Fibroblast of lung (primary cell): ENCODE measurements at regions not wholly inside any gene's neighbourhood (a gene's known extent, or its start where the extent isn't known, plus 50 kb on each side); places are given as distances from the start of the nearest gene placed in this dataset.

Experiments used
- DNase-seq, 2 donors: peaks; one replicate each; pipeline versions ENCODE4 v3.0.0 to v3.0.0-alpha.2; 2010; ENCODE audit warnings: low read depth in 2 of 2
- H2AFZ ChIP-seq: 2 replicates; pipeline ENCODE4 v1.5.1; 2012; ENCODE audit warnings: low read length, control low read depth, inconsistent platforms
- H3K27ac ChIP-seq: 2 replicates; pipeline ENCODE4 v1.5.1; 2011; ENCODE audit warnings: low read length, control low read depth; ENCODE audit not compliant: insufficient read depth
- H3K27me3 ChIP-seq: 2 replicates; pipeline ENCODE4 v1.5.1; 2011; ENCODE audit warnings: mild to moderate bottlenecking, low read length; ENCODE audit not compliant: control insufficient read depth, insufficient read depth
- H3K36me3 ChIP-seq: 2 replicates; pipeline ENCODE4 v1.5.1; 2011; ENCODE audit warnings: low read length; ENCODE audit not compliant: control insufficient read depth, insufficient read depth
- H3K4me1 ChIP-seq: 2 replicates; pipeline ENCODE4 v1.5.1; 2011; ENCODE audit warnings: low read length; ENCODE audit not compliant: control insufficient read depth, insufficient read depth; ENCODE audit errors: extremely low read depth
- H3K4me2 ChIP-seq: 2 replicates; pipeline ENCODE4 v1.5.1; 2011; ENCODE audit warnings: low read length, control low read depth; ENCODE audit not compliant: insufficient read depth; ENCODE audit errors: extremely low read depth
- H3K4me3 ChIP-seq, 4 experiments: fragments of 200-600 bp in 1 of 4; sonication (generic) in 1 of 4; replicated peaks in 1 of 4; 2 replicates each; pipeline ENCODE4 v1.5.1; 2011 to 2016; ENCODE audit warnings: low read length in 4 of 4, low read depth in 3 of 4, mild to moderate bottlenecking in 3 of 4, control low read depth in 2 of 4, inconsistent platforms in 1 of 4, mixed read lengths in 1 of 4; ENCODE audit not compliant: insufficient read depth in 1 of 4; ENCODE audit errors: control extremely low read depth in 1 of 4
- H3K79me2 ChIP-seq: 2 replicates; pipeline ENCODE4 v1.5.1; 2012; ENCODE audit warnings: mild to moderate bottlenecking, low read length, inconsistent platforms; ENCODE audit not compliant: control insufficient read depth, insufficient read depth
- H3K9ac ChIP-seq: 2 replicates; pipeline ENCODE4 v1.5.1; 2011; ENCODE audit warnings: mild to moderate bottlenecking, low read length, control low read depth; ENCODE audit not compliant: insufficient read depth
- H3K9me3 ChIP-seq: 2 replicates; pipeline ENCODE4 v1.5.1; 2012; ENCODE audit warnings: low read depth, low read length; ENCODE audit not compliant: control insufficient read depth, insufficient read depth
- H4K20me1 ChIP-seq: 2 replicates; pipeline ENCODE4 v1.5.1; 2011; ENCODE audit warnings: low read length; ENCODE audit not compliant: control insufficient read depth, insufficient read depth; ENCODE audit errors: extremely low read depth
- CTCF ChIP-seq, 2 donors: IDR thresholded peaks in 1 of 2; conservative IDR thresholded peaks in 1 of 2; 1 replicate in 1 of 2; 2 replicates in 1 of 2; pipeline ENCODE4 v1.5.1; 2011 to 2012; ENCODE audit warnings: low read length in 2 of 2, control low read depth in 1 of 2, inconsistent platforms in 1 of 2, low read depth in 1 of 2, mild to moderate bottlenecking in 1 of 2
- EZH2 ChIP-seq: IDR thresholded peaks from 2 replicates; pipeline ENCODE4 v1.5.1; 2012; ENCODE audit warnings: low read length, control low read depth, mild to moderate bottlenecking; ENCODE audit errors: missing control alignments

- Histone ChIP-seq H4K20me1 (no peaks in the 10 kb centered on the region), H3K4me2 (no peak overlapping the region), H3K9ac (no peak overlapping the region), H2AFZ (no peak overlapping the region), H3K27ac (no peak overlapping the region), H3K27me3 (no peaks in the 10 kb centered on the region), H3K9me3 (no peaks in the 10 kb centered on the region), H3K4me1 (no peaks in the 10 kb centered on the region), H3K36me3 (no peaks in the 10 kb centered on the region), H3K4me3 (no peak overlapping the region), H3K79me2 (no peaks in the 10 kb centered on the region)
- no peak for DNase-seq
- TF ChIP-seq CTCF (conservative IDR thresholded peaks at IDR 0.05 in 1 of 2, IDR thresholded peaks at IDR 0.05 in 1 of 2; ENCODE audit: low read depth in 1 of 2, low read length in 2 of 2), result no peak
- TF ChIP-seq EZH2, result no peak
These were observed 537.4 kb upstream of the MMS22L start for GRCh38 chr6:97820400-97820799.

GRCh38 chr6:97822632-97823031 lies 539.6 kb upstream of the MMS22L start:
- no peak overlapping the region for H2AFZ ChIP-seq
- no peaks in the 10 kb centered on the region for H3K36me3 ChIP-seq
- H3K27me3 ChIP-seq, result no peaks in the 10 kb centered on the region
- H3K4me2 ChIP-seq, result no peak overlapping the region
- no peak overlapping the region for H3K9ac ChIP-seq
- no peaks in the 10 kb centered on the region for H3K4me1 ChIP-seq
- no peaks in the 10 kb centered on the region for H3K79me2 ChIP-seq
- TF ChIP-seq EZH2 (no peak), CTCF (conservative IDR thresholded peaks at IDR 0.05 in 1 of 2, IDR thresholded peaks at IDR 0.05 in 1 of 2; ENCODE audit: low read depth in 1 of 2, low read length in 2 of 2) (no peak)
- H4K20me1 ChIP-seq, result no peaks in the 10 kb centered on the region
- no peak overlapping the region for H3K4me3 ChIP-seq
- no peak for DNase-seq
- H3K9me3 ChIP-seq, result no peaks in the 10 kb centered on the region
- H3K27ac ChIP-seq, result no peak overlapping the region

DNA sequence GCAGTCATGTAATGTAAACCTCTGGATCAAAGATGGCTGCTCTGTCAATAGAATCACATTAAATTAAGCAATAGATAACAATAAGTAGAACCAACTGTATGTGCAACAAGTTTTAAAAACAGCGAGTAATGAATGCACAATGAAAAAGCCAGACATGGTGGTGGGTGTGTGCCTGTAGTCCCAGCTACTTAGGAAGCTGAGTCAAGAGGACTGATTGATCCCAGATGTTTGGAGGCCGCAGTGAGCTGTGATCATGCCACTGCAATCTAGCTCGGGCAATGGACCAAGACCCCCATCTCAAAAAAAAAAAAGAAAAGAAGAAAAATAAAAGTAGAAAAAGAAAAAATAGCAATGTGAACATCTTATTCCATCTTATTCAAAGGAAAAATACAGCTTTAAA lies 558.7 kb upstream of the MMS22L start:
- TF ChIP-seq EZH2 (no peak), CTCF (conservative IDR thresholded peaks at IDR 0.05 in 1 of 2, IDR thresholded peaks at IDR 0.05 in 1 of 2; ENCODE audit: low read depth in 1 of 2, low read length in 2 of 2) (no peak)
- H2AFZ ChIP-seq, result no peak overlapping the region
- H4K20me1 ChIP-seq, result no peaks in the 10 kb centered on the region
- H3K4me1 ChIP-seq, result no peaks in the 10 kb centered on the region
- H3K4me2 ChIP-seq, result no peak overlapping the region
- peak; percentile 5 to 84 for DNase-seq
- no peaks in the 10 kb centered on the region for H3K79me2 ChIP-seq
- H3K9me3 ChIP-seq, result no peaks in the 10 kb centered on the region
- no peaks in the 10 kb centered on the region for H3K36me3 ChIP-seq
- no peaks in the 10 kb centered on the region for H3K27me3 ChIP-seq
- H3K4me3 ChIP-seq, result no peak overlapping the region
- no peak overlapping the region for H3K27ac ChIP-seq
- no peak overlapping the region for H3K9ac ChIP-seq
